H9 (cell line): ENCODE measurements at regions not wholly inside any gene's neighbourhood (a gene's known extent, or its start where the extent isn't known, plus 50 kb on each side); places are given as distances from the start of the nearest gene placed in this dataset.

Experiments used
- DNase-seq: peaks from one replicate; pipeline ENCODE4 v3.0.0-alpha.2; 2017
- H2AFZ ChIP-seq: one replicate; pipeline ENCODE4 v1.6.1; 2013; ENCODE audit warnings: mild to moderate bottlenecking, low read length, control low read depth, moderate library complexity
- H2AK5ac ChIP-seq: 2 replicates; pipeline ENCODE4 v1.6.1; 2013; ENCODE audit warnings: low read length, control low read depth, mixed read lengths; ENCODE audit not compliant: insufficient read length
- H2BK120ac ChIP-seq: one replicate; pipeline ENCODE4 v1.6.1; 2013; ENCODE audit warnings: low read depth, mild to moderate bottlenecking, low read length, control low read depth, inconsistent platforms; ENCODE audit not compliant: poor library complexity, severe bottlenecking
- H2BK12ac ChIP-seq: 2 replicates; pipeline ENCODE4 v1.6.1; 2013; ENCODE audit warnings: low read length, control low read depth, mixed read lengths, low read depth; ENCODE audit not compliant: insufficient read length
- H2BK15ac ChIP-seq: 2 replicates; pipeline ENCODE4 v1.6.1; 2013; ENCODE audit warnings: low read depth, low read length, control low read depth
- H2BK20ac ChIP-seq: one replicate; pipeline ENCODE4 v1.6.1; 2013; ENCODE audit warnings: low read depth, mild to moderate bottlenecking, low read length, control low read depth, inconsistent platforms; ENCODE audit not compliant: poor library complexity, severe bottlenecking
- H2BK5ac ChIP-seq: 2 replicates; pipeline ENCODE4 v1.6.1; 2013; ENCODE audit warnings: low read length, control low read depth, mixed read lengths; ENCODE audit not compliant: insufficient read length
- H3K14ac ChIP-seq: 2 replicates; pipeline ENCODE4 v1.6.1; 2013; ENCODE audit warnings: low read length, control low read depth; ENCODE audit not compliant: insufficient read depth
- H3K18ac ChIP-seq: 2 replicates; pipeline ENCODE4 v1.6.1; 2013; ENCODE audit warnings: low read depth, mild to moderate bottlenecking, mixed read lengths, low read length, control low read depth; ENCODE audit not compliant: insufficient read length
- H3K23ac ChIP-seq: 2 replicates; pipeline ENCODE4 v1.6.1; 2013; ENCODE audit warnings: low read length, control low read depth, mixed read lengths, low read depth; ENCODE audit not compliant: insufficient read length
- H3K23me2 ChIP-seq: 2 replicates; pipeline ENCODE4 v1.6.1; 2013; ENCODE audit warnings: low read depth, mild to moderate bottlenecking, mixed read lengths, low read length, control low read depth; ENCODE audit not compliant: insufficient read length, poor library complexity, severe bottlenecking
- H3K27ac ChIP-seq: 2 replicates; pipeline ENCODE4 v1.5.1; 2013; ENCODE audit warnings: low read length, control low read depth, mixed read lengths, low read depth; ENCODE audit not compliant: insufficient read length
- H3K27me3 ChIP-seq: 2 replicates; pipeline ENCODE4 v1.6.1; 2013; ENCODE audit warnings: low read length, control low read depth, inconsistent platforms; ENCODE audit not compliant: insufficient read depth
- H3K4ac ChIP-seq: 2 replicates; pipeline ENCODE4 v1.6.1; 2013; ENCODE audit warnings: low read depth, mild to moderate bottlenecking, control low read depth, inconsistent platforms, low read length, moderate library complexity
- H3K4me1 ChIP-seq: 2 replicates; pipeline ENCODE4 v1.6.1; 2013; ENCODE audit warnings: low read length, control low read depth, inconsistent platforms; ENCODE audit not compliant: insufficient read depth
- H3K4me2 ChIP-seq: 2 replicates; pipeline ENCODE4 v1.6.1; 2013; ENCODE audit warnings: low read length, control low read depth, mixed read lengths; ENCODE audit not compliant: insufficient read length, insufficient read depth
- H3K56ac ChIP-seq: 2 replicates; pipeline ENCODE4 v1.6.1; 2013; ENCODE audit warnings: low read depth, mild to moderate bottlenecking, mixed read lengths, low read length, control low read depth; ENCODE audit not compliant: insufficient read length
- H3K79me1 ChIP-seq: 2 replicates; pipeline ENCODE4 v1.6.1; 2013; ENCODE audit warnings: low read depth, mild to moderate bottlenecking, moderate library complexity, low read length, control low read depth, inconsistent platforms; ENCODE audit not compliant: insufficient read depth, poor library complexity, severe bottlenecking
- H3K79me2 ChIP-seq: 2 replicates; pipeline ENCODE4 v1.6.1; 2013; ENCODE audit warnings: low read length, control low read depth, inconsistent platforms; ENCODE audit not compliant: insufficient read depth
- H3K9ac ChIP-seq: 2 replicates; pipeline ENCODE4 v1.6.1; 2013; ENCODE audit warnings: low read length, control low read depth, mixed read lengths; ENCODE audit not compliant: insufficient read length; ENCODE audit errors: extremely low read depth
- H3K9me3 ChIP-seq: one replicate; pipeline ENCODE4 v1.6.1; 2013; ENCODE audit warnings: low read depth, low read length, inconsistent platforms; ENCODE audit not compliant: control insufficient read depth
- H3T11ph ChIP-seq: one replicate; pipeline ENCODE4 v1.6.1; 2013; ENCODE audit warnings: mild to moderate bottlenecking, low read length, control low read depth, inconsistent platforms
- H4K20me1 ChIP-seq: one replicate; pipeline ENCODE4 v1.6.1; 2013; ENCODE audit not compliant: control insufficient read depth, insufficient read length, insufficient read depth
- H4K5ac ChIP-seq: 2 replicates; pipeline ENCODE4 v1.6.1; 2013; ENCODE audit warnings: low read depth, mild to moderate bottlenecking, mixed read lengths, low read length, control low read depth; ENCODE audit not compliant: insufficient read length
- H4K8ac ChIP-seq: replicated peaks from 2 replicates; pipeline ENCODE4 v1.6.1; 2013; ENCODE audit warnings: low read length, control low read depth, mixed read lengths, low read depth; ENCODE audit not compliant: insufficient read length
- H4K91ac ChIP-seq: 2 replicates; pipeline ENCODE4 v1.6.1; 2013; ENCODE audit warnings: low read depth, mild to moderate bottlenecking, moderate library complexity, mixed read lengths, low read length, control low read depth; ENCODE audit not compliant: insufficient read length
- H3K27ac Mint-ChIP-seq, 3 experiments: 2 replicates in 2 of 3; 3 replicates in 1 of 3; pipeline ENCODE4 v1.8.0; 2020 to 2021; ENCODE audit warnings: mixed read lengths in 3 of 3, mild to moderate bottlenecking in 1 of 3, moderate library complexity in 1 of 3
- H3K27me3 Mint-ChIP-seq: 2 replicates; pipeline ENCODE4 v1.8.0; 2021; ENCODE audit warnings: low read depth, mild to moderate bottlenecking, moderate library complexity, mixed read lengths
- H3K36me3 Mint-ChIP-seq, 3 experiments: 2 replicates in 2 of 3; 3 replicates in 1 of 3; pipeline ENCODE4 v1.8.0; 2020 to 2021; ENCODE audit warnings: low read depth in 3 of 3, mixed read lengths in 3 of 3; ENCODE audit not compliant: insufficient read depth in 1 of 3
- H3K4me1 Mint-ChIP-seq, 2 experiments: 2 replicates each; pipeline ENCODE4 v1.8.0; 2020; ENCODE audit warnings: mixed read lengths in 2 of 2
- H3K4me3 Mint-ChIP-seq, 2 experiments: 2 replicates in 1 of 2; 3 replicates in 1 of 2; pipeline ENCODE4 v1.8.0; 2020 to 2021; ENCODE audit warnings: mild to moderate bottlenecking in 2 of 2, mixed read lengths in 2 of 2, moderate library complexity in 1 of 2
- H3K9me3 Mint-ChIP-seq, 2 experiments: 2 replicates in 1 of 2; 3 replicates in 1 of 2; pipeline ENCODE4 v1.8.0; 2020; ENCODE audit warnings: mild to moderate bottlenecking in 2 of 2, mixed read lengths in 2 of 2, moderate library complexity in 1 of 2
- TF ChIP-seq, protein P1 (sequence below): fragments of 200-600 bp; sonication (generic); conservative IDR thresholded peaks from 3 replicates; pipeline ENCODE4 v1.8.0; 2021; ENCODE audit warnings: antibody characterized with exemption, mild to moderate bottlenecking

DNA sequence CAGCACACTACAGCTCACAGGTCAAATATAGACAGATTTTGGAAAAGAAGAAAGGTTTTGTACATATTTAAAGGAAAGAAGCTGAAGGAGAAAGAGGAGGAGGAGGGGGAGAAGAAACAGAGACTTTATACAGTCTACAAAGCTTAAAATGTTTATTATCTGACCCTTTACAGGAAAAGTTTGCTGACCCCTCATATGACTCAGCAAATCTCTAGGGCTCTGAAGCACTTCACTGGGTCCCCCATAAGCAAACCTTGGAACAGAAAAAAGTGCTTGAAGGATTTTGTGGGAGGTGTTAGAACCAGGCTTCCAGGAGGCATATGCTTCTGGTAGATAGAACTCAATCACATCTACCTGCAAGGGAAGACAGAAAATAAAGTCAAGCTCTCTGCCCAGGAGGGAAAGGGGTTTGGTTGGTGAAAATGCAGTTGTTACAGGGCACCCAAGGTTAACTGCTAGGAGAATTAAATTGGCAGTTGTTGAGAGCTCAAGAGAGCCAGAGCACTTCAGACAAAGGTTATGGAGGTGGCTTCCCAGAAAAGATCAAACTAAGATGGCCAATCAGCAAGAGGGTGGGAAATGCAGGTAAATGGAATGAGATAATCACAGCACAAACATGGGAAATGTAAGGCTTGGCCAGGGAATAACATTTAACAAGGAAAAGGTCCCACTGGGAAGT lies 207.4 kb upstream of the SGK1 start:
- H2AK5ac ChIP-seq, result no peak overlapping the region
- H3K4me1 Mint-ChIP-seq, result peaks cover 11 to 13% of the 10 kb centered on the region in 2 experiments

More for the DNA sequence above, 207.4 kb upstream of the SGK1 start:
- Histone ChIP-seq H2BK5ac (no peak overlapping the region), H2BK120ac (no peak overlapping the region), H3K18ac (no peak overlapping the region), H3K9me3 (no peaks in the 10 kb centered on the region), H3K23ac (no peak overlapping the region), H3K79me2 (no peaks in the 10 kb centered on the region), H2BK15ac (no peak overlapping the region), H3K4me2 (no peak overlapping the region), H4K5ac (no peak overlapping the region), H3K4me1 (peaks cover 6% of the 10 kb centered on the region), H3T11ph (no peak overlapping the region), H3K56ac (no peak overlapping the region), H2BK20ac (no peak overlapping the region), H4K91ac (no peak overlapping the region), H4K20me1 (no peaks in the 10 kb centered on the region), H2AFZ (no peak overlapping the region), H2BK12ac (no peak overlapping the region), H3K9ac (no peak overlapping the region), H3K79me1 (no peaks in the 10 kb centered on the region), H3K14ac (no peak overlapping the region), H3K27me3 (no peaks in the 10 kb centered on the region), H3K23me2 (no peaks in the 10 kb centered on the region), H3K4ac (no peak overlapping the region), H4K8ac (no peak overlapping the region), H3K27ac (no peak overlapping the region)
- H3K27ac Mint-ChIP-seq, result no peak overlapping the region
- H3K27me3 Mint-ChIP-seq, result no peaks in the 10 kb centered on the region
- no peaks in the 10 kb centered on the region for H3K36me3 Mint-ChIP-seq
- no peak for DNase-seq
- H3K4me3 Mint-ChIP-seq, result no peak overlapping the region
- TF ChIP-seq, protein P1, sequence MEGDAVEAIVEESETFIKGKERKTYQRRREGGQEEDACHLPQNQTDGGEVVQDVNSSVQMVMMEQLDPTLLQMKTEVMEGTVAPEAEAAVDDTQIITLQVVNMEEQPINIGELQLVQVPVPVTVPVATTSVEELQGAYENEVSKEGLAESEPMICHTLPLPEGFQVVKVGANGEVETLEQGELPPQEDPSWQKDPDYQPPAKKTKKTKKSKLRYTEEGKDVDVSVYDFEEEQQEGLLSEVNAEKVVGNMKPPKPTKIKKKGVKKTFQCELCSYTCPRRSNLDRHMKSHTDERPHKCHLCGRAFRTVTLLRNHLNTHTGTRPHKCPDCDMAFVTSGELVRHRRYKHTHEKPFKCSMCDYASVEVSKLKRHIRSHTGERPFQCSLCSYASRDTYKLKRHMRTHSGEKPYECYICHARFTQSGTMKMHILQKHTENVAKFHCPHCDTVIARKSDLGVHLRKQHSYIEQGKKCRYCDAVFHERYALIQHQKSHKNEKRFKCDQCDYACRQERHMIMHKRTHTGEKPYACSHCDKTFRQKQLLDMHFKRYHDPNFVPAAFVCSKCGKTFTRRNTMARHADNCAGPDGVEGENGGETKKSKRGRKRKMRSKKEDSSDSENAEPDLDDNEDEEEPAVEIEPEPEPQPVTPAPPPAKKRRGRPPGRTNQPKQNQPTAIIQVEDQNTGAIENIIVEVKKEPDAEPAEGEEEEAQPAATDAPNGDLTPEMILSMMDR, result no peak
- no peaks in the 10 kb centered on the region; a peak in 2 of 5 replicates for H3K9me3 Mint-ChIP-seq
